HFFc6 (cell line): ENCODE measurements at regions not wholly inside any gene's neighbourhood (a gene's known extent, or its start where the extent isn't known, plus 50 kb on each side); places are given as distances from the start of the nearest gene placed in this dataset.

ENCODE experiments used
- DNase-seq: peaks from one replicate; pipeline ENCODE4 v3.0.0-alpha.2; 2018
- H3K27ac Mint-ChIP-seq: 2 replicates; pipeline ENCODE4 v1.8.0; 2020; ENCODE audit warnings: mild to moderate bottlenecking, mixed read lengths
- H3K27me3 Mint-ChIP-seq: 2 replicates; pipeline ENCODE4 v1.8.0; 2021; ENCODE audit warnings: mild to moderate bottlenecking, moderate library complexity, mixed read lengths; ENCODE audit not compliant: insufficient read depth
- H3K36me3 Mint-ChIP-seq: 2 replicates; pipeline ENCODE4 v1.8.0; 2021; ENCODE audit warnings: low read depth, mixed read lengths
- H3K4me1 Mint-ChIP-seq: 2 replicates; pipeline ENCODE4 v1.8.0; 2020; ENCODE audit warnings: low read depth, mixed read lengths
- H3K4me3 Mint-ChIP-seq: 2 replicates; pipeline ENCODE4 v1.8.0; 2020; ENCODE audit warnings: mild to moderate bottlenecking, moderate library complexity, mixed read lengths
- H3K9me3 Mint-ChIP-seq: 2 replicates; pipeline ENCODE4 v1.8.0; 2020; ENCODE audit warnings: mild to moderate bottlenecking, mixed read lengths
- TF ChIP-seq, protein P1 (sequence below): fragments of 200-600 bp; sonication (generic); IDR thresholded peaks from 2 replicates; pipeline ENCODE4 v1.5.0; 2021; ENCODE audit warnings: antibody characterized with exemption, mild to moderate bottlenecking

DNA sequence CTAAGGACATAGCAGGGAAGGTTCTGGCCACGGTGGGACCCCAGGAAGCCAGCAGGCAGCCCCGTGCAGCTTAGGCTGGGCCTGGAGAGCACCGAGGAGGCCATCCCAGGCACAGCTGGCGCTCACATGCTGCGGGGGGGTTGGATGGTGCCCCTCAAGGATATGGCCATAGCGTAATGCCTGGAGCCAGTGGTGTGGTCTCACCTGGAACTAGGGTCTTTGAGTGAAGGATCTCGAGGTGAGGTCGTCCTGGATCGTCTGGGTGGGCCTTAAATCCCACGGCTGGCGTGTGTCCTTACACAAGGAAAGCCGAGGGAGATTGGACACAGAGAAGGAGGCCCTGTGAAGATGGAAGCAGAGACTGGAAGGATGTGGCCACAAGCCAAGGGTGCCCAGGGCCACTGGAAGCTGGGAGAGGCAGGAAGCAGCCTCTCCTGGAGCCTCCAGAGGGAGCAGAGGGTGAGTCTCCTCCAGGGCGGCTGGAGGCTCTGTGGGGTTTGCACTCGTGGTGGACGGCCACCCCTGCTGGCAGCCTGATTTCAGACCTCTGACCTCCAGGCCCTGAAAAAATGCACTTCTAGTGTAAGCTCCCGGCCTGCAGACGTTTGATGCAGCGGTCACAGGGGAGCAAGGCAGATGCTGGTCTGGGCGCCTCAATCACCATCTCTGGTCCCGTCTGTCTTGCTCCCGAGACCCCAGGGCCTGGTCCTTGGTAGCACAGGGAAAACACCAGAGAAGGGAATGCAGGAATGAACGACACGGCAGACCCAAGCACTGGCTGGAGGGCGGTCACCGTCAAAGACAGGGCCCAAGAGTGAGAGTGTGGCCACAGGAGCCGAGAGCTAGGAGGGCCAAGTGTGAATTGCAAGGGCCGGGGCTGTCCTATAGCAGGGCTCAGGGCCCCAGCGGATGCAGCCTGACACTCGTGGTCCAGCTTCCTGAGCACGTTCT lies 218.6 kb downstream of the KIF26A start:
- TF ChIP-seq, protein P1, sequence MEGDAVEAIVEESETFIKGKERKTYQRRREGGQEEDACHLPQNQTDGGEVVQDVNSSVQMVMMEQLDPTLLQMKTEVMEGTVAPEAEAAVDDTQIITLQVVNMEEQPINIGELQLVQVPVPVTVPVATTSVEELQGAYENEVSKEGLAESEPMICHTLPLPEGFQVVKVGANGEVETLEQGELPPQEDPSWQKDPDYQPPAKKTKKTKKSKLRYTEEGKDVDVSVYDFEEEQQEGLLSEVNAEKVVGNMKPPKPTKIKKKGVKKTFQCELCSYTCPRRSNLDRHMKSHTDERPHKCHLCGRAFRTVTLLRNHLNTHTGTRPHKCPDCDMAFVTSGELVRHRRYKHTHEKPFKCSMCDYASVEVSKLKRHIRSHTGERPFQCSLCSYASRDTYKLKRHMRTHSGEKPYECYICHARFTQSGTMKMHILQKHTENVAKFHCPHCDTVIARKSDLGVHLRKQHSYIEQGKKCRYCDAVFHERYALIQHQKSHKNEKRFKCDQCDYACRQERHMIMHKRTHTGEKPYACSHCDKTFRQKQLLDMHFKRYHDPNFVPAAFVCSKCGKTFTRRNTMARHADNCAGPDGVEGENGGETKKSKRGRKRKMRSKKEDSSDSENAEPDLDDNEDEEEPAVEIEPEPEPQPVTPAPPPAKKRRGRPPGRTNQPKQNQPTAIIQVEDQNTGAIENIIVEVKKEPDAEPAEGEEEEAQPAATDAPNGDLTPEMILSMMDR, result no peak
- Mint-ChIP-seq H3K4me1 (no peaks in the 10 kb centered on the region), H3K9me3 (peaks cover 29% of the 10 kb centered on the region), H3K27ac (no peak overlapping the region), H3K4me3 (no peak overlapping the region), H3K36me3 (no peaks in the 10 kb centered on the region; the same call in none of the 2 replicates), H3K27me3 (no peaks in the 10 kb centered on the region)
- DNase-seq, result no peak

DNA sequence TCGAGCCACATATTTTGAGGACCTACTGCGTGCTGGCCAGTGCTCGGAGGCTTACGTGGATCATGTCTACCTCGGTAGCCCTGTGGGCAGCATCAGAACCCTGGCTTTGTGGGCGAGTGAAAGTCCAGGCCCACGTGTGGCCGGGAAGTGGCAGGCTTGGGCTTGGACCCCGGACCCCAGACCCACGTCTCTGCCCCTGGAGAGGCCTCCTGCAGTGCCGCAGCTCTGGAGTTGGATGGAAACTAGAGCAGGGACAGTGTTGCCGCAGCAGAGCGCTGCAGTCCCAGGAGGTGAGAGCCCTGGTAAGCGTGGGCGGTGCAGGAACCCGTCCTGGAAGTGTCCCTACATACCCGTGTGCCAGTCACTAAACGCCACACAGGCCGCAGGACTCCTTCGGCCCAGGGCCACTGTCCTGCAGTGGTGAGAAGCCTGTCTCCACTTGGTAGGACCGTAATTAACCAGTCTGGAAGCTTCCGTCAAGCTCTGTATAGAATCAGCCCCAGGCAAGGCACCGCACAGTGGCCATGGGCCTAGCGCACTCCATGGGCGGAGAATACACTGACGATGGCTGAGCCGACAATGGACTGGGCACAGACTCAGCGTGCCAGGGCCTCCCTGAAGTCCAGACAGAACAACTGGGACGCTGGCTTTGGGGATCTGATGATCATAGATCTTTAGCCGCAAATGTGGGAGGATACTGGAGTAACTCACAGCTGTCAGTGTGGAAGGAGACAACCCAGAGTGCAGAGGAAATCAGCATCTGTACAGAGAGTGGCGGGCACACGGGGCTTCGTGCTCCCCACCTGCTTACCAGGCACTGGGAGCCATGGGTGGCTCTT lies 219.5 kb downstream of the KIF26A start:
- Mint-ChIP-seq H3K27me3 (no peaks in the 10 kb centered on the region), H3K4me1 (no peaks in the 10 kb centered on the region), H3K4me3 (no peak overlapping the region), H3K27ac (no peak overlapping the region), H3K36me3 (no peaks in the 10 kb centered on the region; the same call in 1 of the 2 replicates), H3K9me3 (peaks cover 25% of the 10 kb centered on the region)
- TF ChIP-seq, protein P1, result no peak
- no peak for DNase-seq

DNA sequence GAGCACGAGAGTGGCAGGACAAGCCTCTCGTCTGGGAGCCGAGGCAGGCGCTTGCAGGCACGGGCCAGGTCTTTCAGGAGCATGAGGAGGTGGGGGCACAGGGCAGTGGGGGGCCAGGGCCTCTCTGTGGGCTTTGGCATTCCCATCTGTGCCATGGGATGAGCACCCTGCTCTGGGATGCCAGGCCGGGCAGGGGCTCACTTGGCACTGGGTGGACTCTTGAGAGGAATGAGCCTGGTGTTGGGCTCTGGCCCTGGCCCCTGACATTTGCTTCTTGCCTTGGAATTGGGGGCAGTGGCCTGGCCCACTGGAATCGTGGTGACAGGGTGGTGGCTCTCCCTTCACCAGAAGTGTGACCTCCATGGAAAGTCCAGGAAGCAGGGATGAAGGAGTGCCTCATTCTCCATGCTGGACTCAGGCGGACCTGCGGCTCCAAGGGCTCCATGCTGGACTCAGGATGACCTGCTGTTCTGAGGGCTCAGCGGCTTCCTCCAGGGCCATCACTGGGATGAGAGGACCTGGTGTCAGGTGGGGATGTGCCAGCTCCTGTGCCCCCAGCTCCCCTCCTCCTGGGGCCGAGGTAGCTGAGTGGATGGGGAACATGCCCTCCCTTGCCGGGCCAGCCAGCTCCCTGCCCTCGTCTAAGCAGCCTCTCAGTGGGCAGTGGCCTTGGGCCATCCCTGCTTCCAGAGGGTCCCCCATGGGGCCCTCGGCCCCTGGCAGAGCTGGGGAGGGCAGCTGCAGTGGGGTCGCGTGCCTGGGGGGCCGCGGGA lies 220.3 kb downstream of the KIF26A start:
- H3K36me3 Mint-ChIP-seq, result no peaks in the 10 kb centered on the region; the same call in 1 of the 2 replicates
- DNase-seq, result no peak
- H3K9me3 Mint-ChIP-seq, result peaks cover 28% of the 10 kb centered on the region
- H3K4me1 Mint-ChIP-seq, result no peaks in the 10 kb centered on the region
- H3K4me3 Mint-ChIP-seq, result no peak overlapping the region
- no peak overlapping the region for H3K27ac Mint-ChIP-seq
- H3K27me3 Mint-ChIP-seq, result no peaks in the 10 kb centered on the region
- TF ChIP-seq, protein P1, result no peak

- Mint-ChIP-seq H3K4me1 (no peaks in the 10 kb centered on the region), H3K36me3 (no peaks in the 10 kb centered on the region; the same call in 1 of the 2 replicates), H3K27ac (no peak overlapping the region), H3K9me3 (peaks cover 25% of the 10 kb centered on the region), H3K4me3 (no peak overlapping the region), H3K27me3 (no peaks in the 10 kb centered on the region)
- TF ChIP-seq, protein P1, result no peak
- no peak for DNase-seq
Observed at GRCh38 chr14:104359301-104359968, 220.1 kb upstream of the C14orf180 start.
